ENCODE measurements at regions not wholly inside any gene's neighbourhood (a gene's known extent, or its start where the extent isn't known, plus 50 kb on each side); places are given as distances from the start of the nearest gene placed in this dataset.

DNA sequence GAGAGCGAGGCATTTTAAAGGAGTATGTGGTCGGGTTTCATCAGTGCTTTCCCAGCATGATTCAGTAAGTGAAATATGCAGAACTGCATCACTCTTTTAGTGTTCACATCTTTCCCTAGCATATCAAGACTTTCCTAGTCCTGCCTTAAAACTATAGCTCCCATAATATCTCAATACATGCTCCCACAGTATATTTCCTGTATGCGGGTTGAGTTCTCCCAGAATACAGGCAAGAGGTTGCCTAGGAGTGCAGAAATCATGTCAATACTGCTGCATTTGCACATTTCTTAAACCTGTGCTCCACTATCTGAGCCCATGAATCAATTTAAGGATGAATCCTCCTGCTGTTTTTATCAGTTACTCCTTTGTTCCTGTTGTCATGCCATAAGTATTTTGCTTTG lies 386.6 kb upstream of the SLC35B3 start:
- no peak for FAIRE-seq
- Histone ChIP-seq H3K36me3 (replicated peaks in 1 of 2; ENCODE audit: control insufficient read depth in 1 of 2, insufficient read depth in 2 of 2, low read length in 2 of 2) (no peaks in the 10 kb centered on the region), H3K27ac (ENCODE audit: extremely low read length, insufficient read depth, low read length) (no peak overlapping the region), H3K4me1 (ENCODE audit: insufficient read depth, low read length) (no peaks in the 10 kb centered on the region), H3K27me3 (ENCODE audit: control insufficient read depth in 1 of 2, insufficient read depth in 2 of 2, low read length in 2 of 2) (no peaks in the 10 kb centered on the region), H2AFZ (ENCODE audit: low read length) (no peak overlapping the region), H3K4me3 (replicated peaks in 1 of 3; ENCODE audit: insufficient read depth in 1 of 3, low read depth in 2 of 3, low read length in 3 of 3) (no peak overlapping the region), H4K20me1 (ENCODE audit: insufficient read depth, low read length) (no peaks in the 10 kb centered on the region), H3K9me3 (ENCODE audit: low read length) (no peaks in the 10 kb centered on the region), H3K9ac (ENCODE audit: insufficient read depth, low read depth, low read length) (no peak overlapping the region), H3K4me2 (ENCODE audit: low read depth, low read length) (no peak overlapping the region), H3K79me2 (ENCODE audit: insufficient read depth, low read length) (no peaks in the 10 kb centered on the region)
- ChIA-PET CTCF (ENCODE audit: low intra/inter-chr PET ratio, low total read pairs) (no interaction called here), POLR2A (no interaction called here)
- intact Hi-C loops (cut with micrococcal nuclease; ENCODE audit: unreplicated experiment) = no loop called here
- BruUV-seq (replicated peaks) = no TSS peak
- in situ Hi-C loops (cut with HindIII; ENCODE audit: extremely low pct_ligation_motif_present, low pct_unique_long_range_greater_than_20kb) = no loop called here
- DNase-seq (ENCODE audit: low spot score) = no peak
- WGBS (ENCODE audit: low lambda C conversion rate) = 16% methylated on average over 3 of the region's 3 CpGs
- TF ChIP-seq MAFK (conservative IDR thresholded peaks at IDR 0.05 in 1 of 2, IDR thresholded peaks at IDR 0.05 in 1 of 2; ENCODE audit: low read length in 2 of 2) (peak in 1 of 2 experiments; percentile 36; a peak in 1 of 4 replicates), E2F1 (CRISPR knock-in tag; IDR thresholded peaks at IDR 0.05) (no peak)
- ATAC-seq = no peak

DNA sequence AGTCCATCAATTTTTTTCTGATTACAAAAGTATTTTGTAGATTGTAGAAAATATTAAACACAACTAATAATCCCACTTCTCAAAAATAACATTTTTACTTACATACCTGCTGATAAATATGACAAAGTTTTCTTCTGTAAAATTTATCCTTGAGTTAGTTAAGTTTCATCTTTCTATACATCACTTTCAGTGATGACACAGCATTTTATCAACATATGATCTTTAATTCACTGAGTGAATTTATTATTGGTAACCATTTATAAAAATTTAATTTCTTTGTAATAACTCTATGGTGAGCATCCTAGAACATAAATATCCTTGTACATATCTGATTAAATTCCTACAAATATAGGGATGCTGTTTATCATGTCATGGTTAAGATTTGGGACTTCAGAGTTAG lies 385.0 kb upstream of the SLC35B3 start:
- CTCF ChIA-PET (ENCODE audit: low intra/inter-chr PET ratio, low total read pairs) = no interaction called here
- Histone ChIP-seq H3K4me1 (ENCODE audit: insufficient read depth, low read length) (no peaks in the 10 kb centered on the region), H3K9me3 (ENCODE audit: low read length) (no peaks in the 10 kb centered on the region), H3K4me2 (ENCODE audit: low read depth, low read length) (no peak overlapping the region), H3K4me3 (replicated peaks in 1 of 3; ENCODE audit: insufficient read depth in 1 of 3, low read depth in 2 of 3, low read length in 3 of 3) (no peak overlapping the region), H2AFZ (ENCODE audit: low read length) (no peak overlapping the region), H3K9ac (ENCODE audit: insufficient read depth, low read depth, low read length) (no peak overlapping the region), H3K27me3 (ENCODE audit: control insufficient read depth in 1 of 2, insufficient read depth in 2 of 2, low read length in 2 of 2) (no peaks in the 10 kb centered on the region; a peak in 1 of 5 replicates), H4K20me1 (ENCODE audit: insufficient read depth, low read length) (no peaks in the 10 kb centered on the region), H3K27ac (ENCODE audit: extremely low read length, insufficient read depth, low read length) (no peak overlapping the region), H3K36me3 (replicated peaks in 1 of 2; ENCODE audit: control insufficient read depth in 1 of 2, insufficient read depth in 2 of 2, low read length in 2 of 2) (no peaks in the 10 kb centered on the region), H3K79me2 (ENCODE audit: insufficient read depth, low read length) (no peaks in the 10 kb centered on the region)
- POLR2A ChIA-PET = no interaction called here
- no peak for FAIRE-seq
- intact Hi-C loops (cut with micrococcal nuclease; ENCODE audit: unreplicated experiment) (no loop called here), in situ Hi-C loops (cut with HindIII; ENCODE audit: extremely low pct_ligation_motif_present, low pct_unique_long_range_greater_than_20kb) (no loop called here)
- ATAC-seq = no peak
- no TSS peak for BruUV-seq (replicated peaks)
- DNase-seq (ENCODE audit: low spot score) = no peak
- peak; percentile 34 to 75; a peak in 2 of 4 replicates for TF ChIP-seq MAFK (conservative IDR thresholded peaks at IDR 0.05 in 1 of 2, IDR thresholded peaks at IDR 0.05 in 1 of 2; ENCODE audit: low read length in 2 of 2)
- peak; percentile 47; the same call in 1 of the 2 replicates for TF ChIP-seq MAFF (IDR thresholded peaks at IDR 0.05; ENCODE audit: low read depth, low read length)
- TF ChIP-seq NFIC (IDR thresholded peaks at IDR 0.05; ENCODE audit: low read length) = no peak
- peak; percentile 29; the same call in 1 of the 2 replicates for TF ChIP-seq NFE2L2 (IDR thresholded peaks at IDR 0.05; ENCODE audit: low read length)

Data from HepG2 (cell line).